ENCODE measurements at regions not wholly inside any gene's neighbourhood (a gene's known extent, or its start where the extent isn't known, plus 50 kb on each side); places are given as distances from the start of the nearest gene placed in this dataset.

DNA sequence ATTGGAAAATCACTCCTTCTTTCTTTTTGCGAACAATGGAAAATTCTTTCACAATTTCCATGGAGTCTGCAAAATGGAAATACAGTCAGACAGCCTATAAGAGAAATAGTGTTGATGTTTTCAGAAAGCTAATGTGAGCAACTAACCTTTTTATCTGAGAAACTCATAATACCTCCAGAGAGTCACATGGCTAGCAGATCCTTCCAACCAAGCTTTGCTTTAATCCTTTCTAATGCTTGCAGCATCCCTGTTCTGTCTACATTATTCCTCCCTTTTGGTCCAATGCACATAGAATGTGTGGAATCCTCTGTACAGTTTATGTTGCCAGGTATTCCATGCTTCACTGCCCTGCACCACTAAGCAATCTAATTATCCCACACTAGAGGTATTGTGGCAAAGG, 717.5 kb upstream of the LRRN3 start:
- Histone ChIP-seq H3K36me3 (no peaks in the 10 kb centered on the region), H3K27me3 (no peaks in the 10 kb centered on the region), H3K27ac (no peak overlapping the region), H3K4me1 (no peaks in the 10 kb centered on the region), H3K9me3 (no peaks in the 10 kb centered on the region), H3K4me3 (no peak overlapping the region)
- DNase-seq (ENCODE audit: low spot score in 2 of 2), result no peak
- 80 to 87% methylated on average over 1 of the region's 1 CpG for WGBS, 2 donors
- TF ChIP-seq, protein P1, sequence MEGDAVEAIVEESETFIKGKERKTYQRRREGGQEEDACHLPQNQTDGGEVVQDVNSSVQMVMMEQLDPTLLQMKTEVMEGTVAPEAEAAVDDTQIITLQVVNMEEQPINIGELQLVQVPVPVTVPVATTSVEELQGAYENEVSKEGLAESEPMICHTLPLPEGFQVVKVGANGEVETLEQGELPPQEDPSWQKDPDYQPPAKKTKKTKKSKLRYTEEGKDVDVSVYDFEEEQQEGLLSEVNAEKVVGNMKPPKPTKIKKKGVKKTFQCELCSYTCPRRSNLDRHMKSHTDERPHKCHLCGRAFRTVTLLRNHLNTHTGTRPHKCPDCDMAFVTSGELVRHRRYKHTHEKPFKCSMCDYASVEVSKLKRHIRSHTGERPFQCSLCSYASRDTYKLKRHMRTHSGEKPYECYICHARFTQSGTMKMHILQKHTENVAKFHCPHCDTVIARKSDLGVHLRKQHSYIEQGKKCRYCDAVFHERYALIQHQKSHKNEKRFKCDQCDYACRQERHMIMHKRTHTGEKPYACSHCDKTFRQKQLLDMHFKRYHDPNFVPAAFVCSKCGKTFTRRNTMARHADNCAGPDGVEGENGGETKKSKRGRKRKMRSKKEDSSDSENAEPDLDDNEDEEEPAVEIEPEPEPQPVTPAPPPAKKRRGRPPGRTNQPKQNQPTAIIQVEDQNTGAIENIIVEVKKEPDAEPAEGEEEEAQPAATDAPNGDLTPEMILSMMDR (IDR thresholded peaks at IDR 0.05), result no peak
- TF ChIP-seq EP300 (IDR thresholded peaks at IDR 0.05) (no peak), POLR2A (IDR thresholded peaks at IDR 0.05) (no peak)

DNA sequence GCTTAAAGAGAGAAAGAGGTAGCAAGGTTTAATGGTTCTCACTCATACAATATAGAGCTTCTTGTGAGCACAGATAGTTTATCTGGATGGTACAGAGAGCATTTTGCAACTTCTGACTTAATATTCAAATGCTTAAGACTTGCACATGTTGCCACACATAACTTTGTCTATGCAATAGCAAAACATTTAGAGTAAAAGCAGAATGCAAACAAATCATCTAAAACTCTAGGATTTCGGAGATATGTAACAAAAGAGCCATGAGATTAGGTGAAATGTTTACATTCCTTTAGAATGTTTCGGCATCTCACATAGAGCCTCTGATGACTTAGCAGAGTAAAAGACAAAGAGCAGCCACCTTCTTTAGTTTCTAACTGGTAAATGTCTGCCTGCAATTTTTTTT, 717.1 kb upstream of the LRRN3 start:
- DNase-seq (ENCODE audit: low spot score in 2 of 2), result no peak
- WGBS, 2 donors, result 83 to 95% methylated on average over 2 of the region's 2 CpGs

DNA sequence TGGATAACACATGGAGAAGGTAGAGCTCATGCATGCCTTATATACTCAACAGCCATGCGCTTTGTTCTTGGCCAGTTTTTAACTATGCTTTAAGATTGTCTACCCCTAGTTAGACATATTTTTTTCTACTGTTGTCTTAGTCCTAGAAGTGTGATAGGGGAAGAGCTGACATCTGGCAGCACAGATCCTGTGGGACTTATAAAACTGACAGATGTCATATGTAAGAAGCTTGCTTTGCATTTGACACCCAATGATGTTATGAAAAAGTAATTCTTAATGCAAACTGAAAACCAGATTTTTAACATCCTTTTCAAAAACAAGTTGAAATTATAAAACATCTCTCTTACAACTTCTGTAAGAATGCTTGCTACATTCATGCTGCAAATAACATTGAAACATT, 715.9 kb upstream of the LRRN3 start:
- H3K9me3 ChIP-seq, result no peaks in the 10 kb centered on the region
- no peak overlapping the region for H3K4me3 ChIP-seq
- 100% methylated on average over 1 of the region's 1 CpG for WGBS, 2 donors
- no peaks in the 10 kb centered on the region for H3K36me3 ChIP-seq
- no peak for DNase-seq (ENCODE audit: low spot score in 2 of 2)
- TF ChIP-seq POLR2A (IDR thresholded peaks at IDR 0.05) (no peak), EP300 (IDR thresholded peaks at IDR 0.05) (no peak)
- TF ChIP-seq, protein P1 (IDR thresholded peaks at IDR 0.05), result no peak
- no peak overlapping the region for H3K27ac ChIP-seq
- H3K27me3 ChIP-seq, result no peaks in the 10 kb centered on the region
- H3K4me1 ChIP-seq, result no peaks in the 10 kb centered on the region

More for the DNA sequence above, 717.1 kb upstream of the LRRN3 start:
- Histone ChIP-seq H3K36me3 (no peaks in the 10 kb centered on the region), H3K4me3 (no peak overlapping the region), H3K9me3 (no peaks in the 10 kb centered on the region), H3K4me1 (no peaks in the 10 kb centered on the region), H3K27ac (no peak overlapping the region), H3K27me3 (no peaks in the 10 kb centered on the region)
- TF ChIP-seq, protein P1 (IDR thresholded peaks at IDR 0.05), result no peak
- TF ChIP-seq EP300 (IDR thresholded peaks at IDR 0.05) (no peak), POLR2A (IDR thresholded peaks at IDR 0.05) (no peak)

DNA sequence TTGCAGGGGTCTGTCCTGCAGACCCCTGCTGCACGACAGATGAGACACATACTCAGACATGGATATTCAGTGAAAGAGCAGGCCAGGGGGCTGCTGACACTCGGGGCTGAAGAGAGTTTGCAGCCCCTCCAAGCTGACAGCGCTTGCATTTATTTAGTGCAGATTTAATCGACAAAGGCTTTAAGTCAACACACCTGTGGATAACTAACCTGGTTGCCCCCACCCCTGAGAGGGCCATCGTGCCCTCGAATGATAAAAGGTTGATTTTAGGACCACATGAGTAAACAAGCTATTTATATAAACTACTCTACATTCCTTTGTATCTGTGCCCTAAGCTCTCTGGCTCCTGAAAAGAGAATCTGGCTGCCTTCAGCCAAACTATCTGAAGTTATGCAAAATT, 708.2 kb upstream of the LRRN3 start:
- Histone ChIP-seq H3K36me3 (no peaks in the 10 kb centered on the region), H3K4me3 (no peak overlapping the region), H3K27ac (no peak overlapping the region), H3K9me3 (no peaks in the 10 kb centered on the region), H3K4me1 (no peaks in the 10 kb centered on the region), H3K27me3 (no peaks in the 10 kb centered on the region)
- 41 to 67% methylated on average over 6 of the region's 6 CpGs for WGBS, 2 donors
- TF ChIP-seq, protein P1 (IDR thresholded peaks at IDR 0.05), result no peak
- no peak for TF ChIP-seq EP300 (IDR thresholded peaks at IDR 0.05)
- no peak for TF ChIP-seq POLR2A (IDR thresholded peaks at IDR 0.05)
- no peak for DNase-seq (ENCODE audit: low spot score in 2 of 2)

DNA sequence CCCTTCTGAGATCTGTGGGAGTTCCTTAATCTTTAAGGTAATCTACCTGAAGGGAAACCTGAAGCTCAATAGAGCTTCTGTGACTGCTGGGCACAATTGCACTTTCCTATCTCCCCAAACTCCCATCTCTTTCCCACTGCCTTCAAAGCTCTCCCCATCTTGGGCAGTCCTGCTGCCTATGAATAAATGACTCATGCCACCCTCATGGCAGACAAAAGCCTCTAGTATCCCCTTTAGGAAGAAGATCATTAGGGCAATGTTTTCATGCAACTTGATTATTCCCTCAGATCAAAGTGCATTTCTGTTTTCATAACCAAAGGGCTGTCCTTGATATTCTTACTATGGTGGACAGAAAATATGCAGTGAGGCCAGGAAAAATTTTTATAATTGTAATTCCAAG, 704.9 kb upstream of the LRRN3 start:
- TF ChIP-seq, protein P1 (IDR thresholded peaks at IDR 0.05), result no peak
- TF ChIP-seq EP300 (IDR thresholded peaks at IDR 0.05) (no peak), POLR2A (IDR thresholded peaks at IDR 0.05) (no peak)
- Histone ChIP-seq H3K27me3 (no peaks in the 10 kb centered on the region), H3K4me1 (no peaks in the 10 kb centered on the region), H3K9me3 (no peaks in the 10 kb centered on the region), H3K36me3 (no peaks in the 10 kb centered on the region), H3K4me3 (no peak overlapping the region), H3K27ac (no peak overlapping the region)
- DNase-seq (ENCODE audit: low spot score in 2 of 2), result no peak
